Muscle layer of duodenum (tissue), 2 donors: ENCODE measurements at regions not wholly inside any gene's neighbourhood (a gene's known extent, or its start where the extent isn't known, plus 50 kb on each side); places are given as distances from the start of the nearest gene placed in this dataset.

Experiments
- H3K27ac ChIP-seq: one replicate; pipeline ENCODE4 v1.7.0; 2013; ENCODE audit warnings: mild to moderate bottlenecking, low read length
- H3K27me3 ChIP-seq: one replicate; pipeline ENCODE4 v1.7.0; 2013; ENCODE audit warnings: low read depth, mild to moderate bottlenecking, control low read depth, low read length
- H3K36me3 ChIP-seq, 2 donors: one replicate each; pipeline ENCODE4 v1.7.0; 2013; ENCODE audit warnings: low read length in 2 of 2, control low read depth in 1 of 2, mild to moderate bottlenecking in 1 of 2; ENCODE audit not compliant: insufficient read depth in 2 of 2, control insufficient read depth in 1 of 2
- H3K4me1 ChIP-seq, 2 donors: one replicate each; pipeline ENCODE4 v1.7.0; 2013; ENCODE audit warnings: low read length in 2 of 2, mild to moderate bottlenecking in 2 of 2, control low read depth in 1 of 2, moderate library complexity in 1 of 2; ENCODE audit not compliant: insufficient read depth in 2 of 2, control insufficient read depth in 1 of 2
- H3K4me3 ChIP-seq, 2 donors: one replicate each; pipeline ENCODE4 v1.7.0; 2013; ENCODE audit warnings: low read length in 2 of 2, low read depth in 1 of 2, mild to moderate bottlenecking in 1 of 2
- H3K9me3 ChIP-seq, 2 donors: one replicate each; pipeline ENCODE4 v1.7.0; 2013; ENCODE audit warnings: low read length in 2 of 2, control low read depth in 1 of 2, mild to moderate bottlenecking in 1 of 2; ENCODE audit not compliant: control insufficient read depth in 1 of 2
- donor health status: healthy.

DNA sequence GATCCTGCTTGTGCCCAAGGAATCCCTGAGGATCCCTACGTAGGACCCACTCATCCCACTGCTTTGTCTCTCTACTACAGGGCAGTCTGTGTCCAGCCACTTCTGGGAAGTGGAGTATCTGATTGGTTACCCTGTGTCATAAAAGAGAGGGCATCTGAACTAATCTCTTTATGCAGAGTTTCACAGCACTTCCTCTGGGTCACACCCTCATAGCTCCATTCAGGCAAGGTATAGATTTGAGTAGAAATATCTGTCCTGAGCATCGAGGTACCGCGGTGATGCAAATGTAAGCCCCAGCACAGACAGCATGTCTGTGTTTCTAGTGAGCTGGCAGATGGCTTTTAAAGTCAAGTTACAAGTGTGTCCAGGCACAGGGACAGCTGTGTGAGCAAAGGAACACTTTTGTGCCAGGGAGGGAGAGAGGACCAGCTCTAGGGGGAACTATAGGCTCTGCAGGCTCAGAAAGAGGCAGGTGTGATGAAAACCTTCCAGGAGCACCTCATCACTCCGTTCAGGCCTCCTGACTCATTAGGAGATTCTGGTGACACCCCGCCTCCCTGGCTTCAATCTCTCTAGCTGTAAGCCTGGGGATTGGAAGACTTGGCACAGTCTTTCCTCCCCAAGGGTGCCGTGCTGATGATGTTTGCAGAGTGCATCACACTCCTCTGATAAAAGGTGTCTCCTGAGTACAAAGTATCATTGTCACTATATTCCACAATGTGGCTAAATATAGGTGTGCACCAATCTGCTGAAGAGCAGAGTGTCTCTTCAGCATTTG, 84.3 kb upstream of the UBL3 start:
- Histone ChIP-seq H3K27ac (no peak overlapping the region), H3K9me3 (peaks cover 0 to 6% of the 10 kb centered on the region in 2 donors), H3K27me3 (no peaks in the 10 kb centered on the region), H3K4me1 (peaks cover 4% of the 10 kb centered on the region in 2 donors), H3K36me3 (no peaks in the 10 kb centered on the region), H3K4me3 (no peak overlapping the region)

DNA sequence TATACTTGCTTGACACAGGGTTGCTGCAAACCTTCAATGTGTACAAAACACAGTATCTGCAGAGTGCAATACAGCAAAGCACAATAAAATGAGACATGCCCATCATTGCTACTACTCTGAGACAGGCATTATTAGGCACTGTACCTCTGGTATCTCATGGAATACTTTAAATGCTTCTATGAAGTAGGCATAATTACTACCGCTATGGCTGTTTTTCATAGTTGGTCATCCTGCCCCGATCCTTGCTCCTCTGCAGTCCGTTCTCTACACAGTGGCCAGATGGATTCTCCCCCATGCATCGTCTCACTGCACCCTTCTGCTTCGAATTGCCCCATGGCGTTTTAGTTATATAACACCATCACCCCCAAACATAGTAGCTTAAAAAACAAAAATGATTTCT, 83.0 kb upstream of the UBL3 start:
- H3K36me3 ChIP-seq: no peaks in the 10 kb centered on the region
- H3K27me3 ChIP-seq: no peaks in the 10 kb centered on the region
- peaks cover 4% of the 10 kb centered on the region in 2 donors for H3K4me1 ChIP-seq
- no peak overlapping the region for H3K4me3 ChIP-seq
- peaks cover 0 to 6% of the 10 kb centered on the region in 2 donors for H3K9me3 ChIP-seq
- H3K27ac ChIP-seq: no peak overlapping the region

DNA sequence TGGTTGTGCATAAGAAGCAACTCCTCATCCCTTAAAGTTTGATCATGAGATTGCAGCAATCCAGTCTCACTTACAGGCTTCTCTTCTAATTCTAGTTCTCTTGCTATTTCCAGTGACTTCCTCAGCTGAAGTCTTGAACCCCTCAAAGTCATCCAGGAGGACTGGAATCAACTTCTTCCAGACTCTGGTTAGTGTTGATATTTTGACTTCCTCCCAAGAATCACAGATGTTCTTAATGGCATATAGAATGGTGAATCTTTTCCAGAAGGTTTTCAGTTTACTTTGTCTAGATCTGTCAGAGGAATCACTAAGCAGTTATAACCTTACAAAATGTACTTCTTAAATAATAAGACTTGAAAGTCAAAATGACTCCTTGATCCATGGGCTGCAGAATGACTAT, 81.3 kb upstream of the UBL3 start:
- H3K4me3 ChIP-seq: no peak overlapping the region
- H3K27ac ChIP-seq: no peak overlapping the region
- H3K27me3 ChIP-seq: no peaks in the 10 kb centered on the region
- peaks cover 4% of the 10 kb centered on the region in 2 donors for H3K4me1 ChIP-seq
- peaks cover 0 to 6% of the 10 kb centered on the region in 2 donors for H3K9me3 ChIP-seq
- no peaks in the 10 kb centered on the region for H3K36me3 ChIP-seq

DNA sequence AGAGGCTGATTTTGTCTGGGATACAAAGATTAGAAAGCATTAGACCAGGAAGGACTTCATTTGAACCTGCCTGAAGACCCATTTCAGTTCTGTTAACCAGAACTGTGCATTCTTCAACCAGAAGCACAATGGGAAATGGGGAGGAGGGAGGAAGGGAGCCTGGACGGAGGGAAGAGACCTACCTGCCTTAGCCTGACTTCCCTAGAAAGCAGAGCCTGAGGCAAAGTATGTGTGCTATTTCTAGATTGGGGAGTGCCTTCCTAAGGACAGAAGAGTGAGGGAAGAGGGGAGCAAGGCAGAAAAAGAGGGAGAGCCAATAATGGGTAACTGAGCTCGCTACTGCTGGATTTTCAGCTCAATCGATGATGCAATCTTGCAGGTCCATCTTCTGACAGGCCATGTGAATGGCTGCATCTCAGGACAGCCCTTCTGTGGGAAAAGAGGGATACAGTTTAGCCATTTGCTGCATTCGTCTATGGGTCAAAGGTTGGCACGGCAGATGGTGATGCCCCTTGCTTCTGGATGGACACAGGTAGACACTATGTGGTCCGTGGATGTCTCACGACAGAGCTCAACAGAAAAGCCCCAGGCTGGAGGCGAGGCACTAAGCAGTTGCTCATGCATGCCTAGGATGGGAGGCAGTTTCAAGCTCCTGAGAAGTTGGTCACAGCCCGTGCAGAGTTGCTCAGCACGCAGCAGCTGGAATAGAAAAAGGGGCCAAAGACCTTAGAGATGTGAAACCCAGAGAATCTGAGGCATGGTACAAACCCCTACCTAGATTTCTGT, 78.8 kb upstream of the UBL3 start:
- Histone ChIP-seq H3K36me3 (no peaks in the 10 kb centered on the region), H3K27me3 (no peaks in the 10 kb centered on the region), H3K4me1 (peaks cover 7 to 15% of the 10 kb centered on the region in 2 donors), H3K9me3 (peaks cover 0 to 6% of the 10 kb centered on the region in 2 donors), H3K4me3 (no peak overlapping the region), H3K27ac (no peak overlapping the region)

DNA sequence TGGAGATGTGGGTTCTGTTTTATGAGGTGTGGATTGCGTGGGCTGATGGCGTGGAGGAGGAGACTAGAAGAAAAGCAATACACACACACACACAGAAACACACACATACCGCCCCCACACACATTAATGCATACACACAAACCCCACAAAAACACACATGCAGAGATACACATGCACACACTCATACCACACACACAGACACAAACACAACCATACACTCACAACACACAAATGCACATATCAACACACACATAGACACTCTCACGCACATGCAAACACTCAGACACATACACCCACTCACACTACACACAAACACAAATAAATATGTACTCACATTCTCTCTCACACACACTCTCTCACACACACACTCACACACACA, 75.7 kb upstream of the UBL3 start:
- Histone ChIP-seq H3K4me1 (peaks cover 15 to 22% of the 10 kb centered on the region in 2 donors), H3K27me3 (no peaks in the 10 kb centered on the region), H3K4me3 (no peak overlapping the region), H3K36me3 (no peaks in the 10 kb centered on the region), H3K27ac (no peak overlapping the region), H3K9me3 (no peaks in the 10 kb centered on the region)

DNA sequence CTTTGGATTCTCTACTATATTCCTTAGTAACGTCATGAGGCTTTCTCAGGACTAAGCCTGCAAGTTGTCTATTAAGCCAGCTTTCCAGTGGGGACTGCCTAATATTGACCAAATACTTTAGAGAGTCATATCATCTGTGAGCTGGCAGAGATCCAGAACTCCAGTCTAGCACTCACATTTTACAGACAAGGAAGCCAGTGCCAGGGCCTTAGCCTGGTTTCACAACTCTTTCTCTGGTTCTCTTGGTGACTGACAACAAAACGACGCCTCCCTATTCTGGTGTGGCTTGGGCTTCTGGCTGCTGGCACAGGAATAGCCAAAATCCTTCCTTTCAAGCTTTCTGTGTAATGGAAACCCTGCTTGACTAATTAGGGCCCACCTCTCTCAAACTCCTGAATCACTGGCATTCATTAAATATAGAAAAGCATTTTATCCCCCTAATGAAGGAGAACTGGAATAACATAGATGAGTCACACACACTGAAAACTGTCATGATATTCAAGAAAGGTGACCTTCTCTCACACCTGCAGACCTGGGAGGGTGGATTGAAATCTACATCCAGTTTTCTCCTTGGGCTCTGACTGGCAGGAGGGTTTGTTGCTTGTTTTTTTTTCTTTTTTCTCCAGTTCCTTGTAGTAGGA, 75.2 kb upstream of the UBL3 start:
- H3K4me3 ChIP-seq: no peak overlapping the region
- H3K27me3 ChIP-seq: no peaks in the 10 kb centered on the region
- H3K9me3 ChIP-seq: no peaks in the 10 kb centered on the region
- H3K36me3 ChIP-seq: no peaks in the 10 kb centered on the region
- peaks cover 15 to 22% of the 10 kb centered on the region in 2 donors for H3K4me1 ChIP-seq
- peak overlapping the region; percentile 11 for H3K27ac ChIP-seq

DNA sequence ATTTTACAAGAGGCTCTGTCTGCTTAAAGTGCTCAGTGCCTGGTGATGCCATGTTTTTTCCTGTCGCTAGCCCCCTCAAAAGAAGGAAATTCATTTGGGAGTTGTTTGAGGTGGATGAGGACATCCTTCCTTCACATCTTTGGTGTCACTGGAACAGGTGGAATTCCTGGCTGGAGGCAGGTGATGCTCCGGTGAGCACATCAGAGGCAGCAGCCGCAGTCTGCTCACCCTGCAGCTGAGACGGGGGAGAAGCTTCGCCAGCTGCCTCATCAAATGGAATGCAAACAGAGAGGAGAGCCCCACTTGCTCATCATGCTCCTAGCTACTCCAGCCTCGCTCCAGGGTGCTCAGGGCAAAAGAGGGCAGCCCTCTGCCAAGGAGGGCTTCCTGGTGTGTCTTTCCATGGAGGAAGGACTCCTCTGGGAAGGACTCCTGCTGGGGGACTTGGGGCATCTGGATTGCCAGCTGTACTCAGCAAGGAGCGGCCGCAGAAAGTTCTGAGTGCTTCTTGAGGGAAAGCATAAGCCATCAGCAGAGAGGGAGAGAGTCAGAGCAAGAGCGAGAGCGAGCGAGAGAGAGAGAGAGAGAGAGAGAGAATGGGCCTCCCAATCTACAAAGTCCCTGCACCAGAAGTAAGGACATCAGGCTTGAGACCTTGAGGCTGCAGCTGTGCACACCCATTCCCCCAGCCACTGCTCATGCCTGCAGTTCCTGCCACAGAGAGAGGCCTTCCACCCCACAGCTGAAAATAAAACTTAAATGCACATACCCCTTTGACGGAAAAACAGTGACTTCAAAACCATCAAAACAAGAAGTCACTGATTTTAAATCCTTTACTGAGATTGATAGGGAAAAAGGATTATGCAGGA, 74.3 kb upstream of the UBL3 start:
- no peaks in the 10 kb centered on the region for H3K27me3 ChIP-seq
- peak overlapping the region; percentile 11 for H3K27ac ChIP-seq
- peaks cover 15 to 22% of the 10 kb centered on the region in 2 donors for H3K4me1 ChIP-seq
- H3K4me3 ChIP-seq: no peak overlapping the region
- no peaks in the 10 kb centered on the region for H3K36me3 ChIP-seq
- no peaks in the 10 kb centered on the region for H3K9me3 ChIP-seq

DNA sequence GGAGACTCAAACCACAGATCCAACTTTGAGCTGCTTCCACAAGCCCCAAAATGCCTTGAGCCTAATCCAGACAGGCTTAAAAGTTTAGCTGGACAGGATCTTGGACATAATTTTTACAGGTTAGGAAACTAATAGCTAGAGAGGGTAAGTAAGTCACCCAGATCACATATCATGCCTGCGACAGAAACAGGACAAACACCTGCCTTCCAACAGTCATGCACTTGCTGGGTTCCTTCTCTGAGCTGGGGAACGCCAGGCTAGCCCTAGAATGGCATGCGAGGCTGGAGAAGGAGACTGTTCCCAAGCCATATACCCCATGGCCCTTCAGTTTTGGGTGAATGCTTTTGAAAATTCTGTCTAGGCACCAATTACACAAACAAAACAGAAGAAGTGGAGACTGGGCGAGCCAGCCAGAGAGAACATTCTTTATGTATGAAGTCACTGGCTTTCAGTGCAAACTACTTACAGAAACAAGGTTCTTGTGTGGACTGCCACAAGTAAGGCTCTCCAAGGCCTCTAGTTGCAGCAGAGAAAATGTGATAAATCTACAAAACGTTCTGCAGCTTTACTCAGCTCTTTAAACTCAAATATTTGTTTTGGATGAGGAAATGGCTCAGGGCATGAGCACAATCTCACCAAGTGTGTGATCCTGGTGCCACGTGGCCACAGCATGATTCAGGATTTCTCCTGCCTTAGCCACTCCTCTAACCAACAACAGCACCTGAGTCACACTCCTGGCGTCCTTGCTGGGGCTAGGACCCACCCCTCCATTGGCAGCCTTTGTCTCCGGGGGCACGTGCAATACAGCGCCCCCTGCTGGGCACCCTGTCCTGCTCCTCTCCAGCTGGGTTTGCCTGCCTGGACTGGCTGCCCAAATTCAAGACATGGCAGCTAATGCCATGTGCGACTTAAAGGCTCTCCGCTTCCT, 73.4 kb upstream of the UBL3 start:
- Histone ChIP-seq H3K4me1 (peaks cover 15 to 22% of the 10 kb centered on the region in 2 donors), H3K4me3 (no peak overlapping the region), H3K27me3 (no peaks in the 10 kb centered on the region), H3K9me3 (no peaks in the 10 kb centered on the region), H3K36me3 (no peaks in the 10 kb centered on the region), H3K27ac (peak overlapping the region; percentile 53)

DNA sequence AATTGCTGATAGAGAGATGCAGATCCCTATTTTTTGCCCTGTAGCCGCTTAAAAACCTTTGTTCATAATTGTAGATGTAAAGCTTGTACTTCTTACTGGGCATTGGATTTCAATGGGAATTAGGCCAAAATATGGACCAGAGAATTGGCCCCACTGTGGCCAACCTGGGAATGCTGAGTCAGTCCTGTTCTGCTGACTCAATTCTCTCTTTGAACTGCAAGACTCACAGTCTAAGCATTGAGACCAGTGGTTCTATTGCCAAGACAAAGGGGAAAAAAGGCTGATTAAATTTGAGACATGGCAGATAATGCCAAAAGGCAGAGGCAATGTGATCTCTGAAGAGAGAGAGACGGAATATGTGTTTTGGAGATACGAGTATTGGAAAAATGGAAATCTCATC, 72.5 kb upstream of the UBL3 start:
- Histone ChIP-seq H3K9me3 (no peaks in the 10 kb centered on the region), H3K27ac (no peak overlapping the region), H3K36me3 (no peaks in the 10 kb centered on the region), H3K4me1 (peaks cover 15 to 22% of the 10 kb centered on the region in 2 donors), H3K4me3 (no peak overlapping the region), H3K27me3 (no peaks in the 10 kb centered on the region)

DNA sequence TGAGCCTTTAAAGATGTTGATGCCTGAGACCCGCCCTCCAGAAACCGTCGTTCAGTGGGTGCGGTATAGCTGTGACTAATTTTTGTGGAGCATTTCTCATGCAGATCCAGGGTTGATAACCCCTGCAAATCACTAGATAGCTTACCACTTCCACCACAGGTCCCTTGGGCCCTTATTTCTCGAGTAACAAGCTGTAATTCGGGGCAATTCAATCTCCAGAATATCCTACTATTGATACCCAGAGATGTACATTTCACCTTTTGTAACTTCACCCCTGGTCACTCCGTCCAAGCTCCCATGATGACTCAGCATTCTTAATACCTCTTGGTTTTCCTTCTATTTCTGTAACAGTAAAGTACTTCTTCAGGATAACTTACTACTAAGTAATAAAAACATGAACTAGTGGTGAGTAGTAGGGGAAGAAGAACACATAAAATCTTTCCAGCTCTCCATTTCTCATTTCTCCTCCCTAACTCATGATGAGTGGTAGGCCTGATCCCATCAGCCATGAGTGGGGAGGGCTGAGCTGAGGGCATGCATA, 71.9 kb upstream of the UBL3 start:
- Histone ChIP-seq H3K4me1 (peaks cover 15 to 22% of the 10 kb centered on the region in 2 donors), H3K27me3 (no peaks in the 10 kb centered on the region), H3K36me3 (no peaks in the 10 kb centered on the region), H3K27ac (no peak overlapping the region), H3K4me3 (no peak overlapping the region), H3K9me3 (no peaks in the 10 kb centered on the region)
